ENCODE measurements at regions not wholly inside any gene's neighbourhood (a gene's known extent, or its start where the extent isn't known, plus 50 kb on each side); places are given as distances from the start of the nearest gene placed in this dataset.

GRCh38 chr1:95849439-95849838 lies 615.4 kb downstream of the RWDD3 start:
- TF ChIP-seq ZNF830 (tag by site-specific recombination; IDR thresholded peaks at IDR 0.05; ENCODE audit: low read depth) = no peak
- no peak for TF ChIP-seq OSR2 (tag by site-specific recombination; IDR thresholded peaks at IDR 0.05)
- TF ChIP-seq, protein P1, sequence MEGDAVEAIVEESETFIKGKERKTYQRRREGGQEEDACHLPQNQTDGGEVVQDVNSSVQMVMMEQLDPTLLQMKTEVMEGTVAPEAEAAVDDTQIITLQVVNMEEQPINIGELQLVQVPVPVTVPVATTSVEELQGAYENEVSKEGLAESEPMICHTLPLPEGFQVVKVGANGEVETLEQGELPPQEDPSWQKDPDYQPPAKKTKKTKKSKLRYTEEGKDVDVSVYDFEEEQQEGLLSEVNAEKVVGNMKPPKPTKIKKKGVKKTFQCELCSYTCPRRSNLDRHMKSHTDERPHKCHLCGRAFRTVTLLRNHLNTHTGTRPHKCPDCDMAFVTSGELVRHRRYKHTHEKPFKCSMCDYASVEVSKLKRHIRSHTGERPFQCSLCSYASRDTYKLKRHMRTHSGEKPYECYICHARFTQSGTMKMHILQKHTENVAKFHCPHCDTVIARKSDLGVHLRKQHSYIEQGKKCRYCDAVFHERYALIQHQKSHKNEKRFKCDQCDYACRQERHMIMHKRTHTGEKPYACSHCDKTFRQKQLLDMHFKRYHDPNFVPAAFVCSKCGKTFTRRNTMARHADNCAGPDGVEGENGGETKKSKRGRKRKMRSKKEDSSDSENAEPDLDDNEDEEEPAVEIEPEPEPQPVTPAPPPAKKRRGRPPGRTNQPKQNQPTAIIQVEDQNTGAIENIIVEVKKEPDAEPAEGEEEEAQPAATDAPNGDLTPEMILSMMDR (tag by site-specific recombination; IDR thresholded peaks at IDR 0.05) = no peak
- TF ChIP-seq ZBTB7A (tag by site-specific recombination; IDR thresholded peaks at IDR 0.05; ENCODE audit: low read depth) = no peak
- TF ChIP-seq KLF10 (tag by site-specific recombination; IDR thresholded peaks at IDR 0.05) = no peak
- TF ChIP-seq ZNF274 (IDR thresholded peaks at IDR 0.05; ENCODE audit: low read length) = no peak
- TF ChIP-seq ZNF274 (tag by site-specific recombination; IDR thresholded peaks at IDR 0.05; ENCODE audit: borderline replicate concordance) = no peak
- no peak for TF ChIP-seq SALL2 (tag by site-specific recombination; IDR thresholded peaks at IDR 0.05; ENCODE audit: borderline replicate concordance)
- TF ChIP-seq ZNF16 (tag by site-specific recombination; IDR thresholded peaks at IDR 0.05; ENCODE audit: low read depth) = no peak

Measured in HEK293 (cell line).